AG09309 (cell line): ENCODE measurements at regions not wholly inside any gene's neighbourhood (a gene's known extent, or its start where the extent isn't known, plus 50 kb on each side); places are given as distances from the start of the nearest gene placed in this dataset.

Source experiments
- DNase-seq: peaks from one replicate; pipeline ENCODE4 v3.0.0-alpha.2; 2010; ENCODE audit warnings: low read depth
- H3K4me3 ChIP-seq: 2 replicates; pipeline ENCODE4 v1.5.1; 2011; ENCODE audit warnings: mild to moderate bottlenecking, low read depth, low read length, moderate library complexity; ENCODE audit not compliant: control insufficient read depth
- TF ChIP-seq, protein P1 (sequence below): IDR thresholded peaks from 2 replicates; pipeline ENCODE4 v1.5.1; 2011; ENCODE audit warnings: mild to moderate bottlenecking, low read depth, low read length, inconsistent platforms; ENCODE audit not compliant: insufficient read depth, control insufficient read depth; ENCODE audit errors: missing control alignments

DNA sequence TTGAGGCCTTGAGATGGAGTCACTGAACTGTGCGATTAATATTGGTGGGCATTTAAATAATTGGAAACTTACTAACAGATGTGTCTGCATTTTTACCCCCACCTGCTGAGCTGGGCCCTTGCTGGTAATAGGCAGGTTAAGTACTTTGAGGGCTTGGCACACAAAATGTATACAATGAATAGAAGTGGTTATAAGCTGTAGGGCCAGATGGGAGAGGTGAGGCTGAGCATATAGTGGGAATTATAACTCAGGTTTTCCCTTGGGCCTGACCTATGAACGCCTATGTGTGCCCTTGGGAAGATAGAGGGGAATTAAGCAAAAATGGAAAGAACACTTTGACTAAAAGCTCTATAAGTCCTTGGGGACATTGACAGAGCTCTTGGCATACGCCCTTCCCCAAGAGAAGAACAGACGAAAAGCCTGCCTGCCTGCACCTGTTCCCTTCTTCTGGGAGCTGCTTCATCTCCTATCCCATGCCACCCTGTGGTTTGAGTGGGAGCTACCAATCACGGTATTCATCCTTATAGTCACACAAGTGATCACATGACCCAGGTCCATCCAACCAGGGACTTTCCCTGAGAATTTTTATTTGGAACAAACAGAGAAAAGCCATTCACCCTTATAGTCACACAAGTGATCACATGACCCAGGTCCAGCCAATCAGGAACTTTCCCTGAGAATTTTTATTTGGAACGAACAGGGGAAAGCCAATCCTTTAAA, 260.7 kb upstream of the CSF3R start:
- DNase-seq: no peak
- TF ChIP-seq, protein P1, sequence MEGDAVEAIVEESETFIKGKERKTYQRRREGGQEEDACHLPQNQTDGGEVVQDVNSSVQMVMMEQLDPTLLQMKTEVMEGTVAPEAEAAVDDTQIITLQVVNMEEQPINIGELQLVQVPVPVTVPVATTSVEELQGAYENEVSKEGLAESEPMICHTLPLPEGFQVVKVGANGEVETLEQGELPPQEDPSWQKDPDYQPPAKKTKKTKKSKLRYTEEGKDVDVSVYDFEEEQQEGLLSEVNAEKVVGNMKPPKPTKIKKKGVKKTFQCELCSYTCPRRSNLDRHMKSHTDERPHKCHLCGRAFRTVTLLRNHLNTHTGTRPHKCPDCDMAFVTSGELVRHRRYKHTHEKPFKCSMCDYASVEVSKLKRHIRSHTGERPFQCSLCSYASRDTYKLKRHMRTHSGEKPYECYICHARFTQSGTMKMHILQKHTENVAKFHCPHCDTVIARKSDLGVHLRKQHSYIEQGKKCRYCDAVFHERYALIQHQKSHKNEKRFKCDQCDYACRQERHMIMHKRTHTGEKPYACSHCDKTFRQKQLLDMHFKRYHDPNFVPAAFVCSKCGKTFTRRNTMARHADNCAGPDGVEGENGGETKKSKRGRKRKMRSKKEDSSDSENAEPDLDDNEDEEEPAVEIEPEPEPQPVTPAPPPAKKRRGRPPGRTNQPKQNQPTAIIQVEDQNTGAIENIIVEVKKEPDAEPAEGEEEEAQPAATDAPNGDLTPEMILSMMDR: no peak
- no peak overlapping the region for H3K4me3 ChIP-seq

DNA sequence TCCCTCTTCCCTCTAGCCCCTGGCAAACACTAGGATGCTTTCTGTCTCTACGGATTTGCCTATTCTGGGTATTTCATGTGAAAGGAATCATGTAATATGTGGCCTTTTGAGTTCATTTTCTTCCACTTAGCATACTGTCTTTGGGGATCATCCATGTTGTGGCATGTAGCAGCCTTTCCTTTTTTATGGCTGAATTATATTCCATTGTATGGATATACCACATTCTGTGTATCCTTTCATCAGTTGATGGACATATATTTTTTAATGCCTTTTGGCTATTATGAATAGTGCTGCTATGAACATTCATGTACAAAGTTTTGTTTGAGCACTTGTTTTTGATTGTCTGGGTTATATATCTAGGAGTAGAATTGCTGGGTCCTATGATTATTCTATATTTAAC, 258.4 kb upstream of the CSF3R start:
- TF ChIP-seq, protein P1: no peak
- no peak for DNase-seq
- H3K4me3 ChIP-seq: no peak overlapping the region

DNA sequence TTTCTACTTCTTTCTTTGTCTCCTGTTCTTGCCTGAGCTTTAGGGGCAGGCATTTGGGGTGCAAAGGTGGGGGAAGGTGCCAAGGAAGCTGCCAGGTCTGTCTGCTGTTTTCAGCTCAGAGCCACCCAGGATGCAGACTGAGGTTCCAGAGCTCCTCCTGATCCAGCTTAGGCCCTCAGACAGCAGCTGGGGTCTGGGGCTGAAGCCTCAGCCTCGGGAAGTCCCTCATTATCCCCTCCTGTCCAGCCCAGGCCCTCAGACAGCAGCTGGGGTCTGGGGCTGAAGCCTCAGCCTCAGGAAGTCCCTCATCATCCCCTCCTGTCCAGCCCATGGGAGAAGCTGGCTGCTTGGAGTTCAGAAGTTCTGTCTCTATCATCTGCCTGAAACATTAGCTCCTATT, 257.7 kb upstream of the CSF3R start:
- no peak for DNase-seq
- TF ChIP-seq, protein P1: no peak
- no peak overlapping the region for H3K4me3 ChIP-seq

- DNase-seq: no peak
- TF ChIP-seq, protein P1: no peak
- no peak overlapping the region for H3K4me3 ChIP-seq
These were observed 257.1 kb upstream of the CSF3R start for GRCh38 chr1:36739703-36740289.

DNA sequence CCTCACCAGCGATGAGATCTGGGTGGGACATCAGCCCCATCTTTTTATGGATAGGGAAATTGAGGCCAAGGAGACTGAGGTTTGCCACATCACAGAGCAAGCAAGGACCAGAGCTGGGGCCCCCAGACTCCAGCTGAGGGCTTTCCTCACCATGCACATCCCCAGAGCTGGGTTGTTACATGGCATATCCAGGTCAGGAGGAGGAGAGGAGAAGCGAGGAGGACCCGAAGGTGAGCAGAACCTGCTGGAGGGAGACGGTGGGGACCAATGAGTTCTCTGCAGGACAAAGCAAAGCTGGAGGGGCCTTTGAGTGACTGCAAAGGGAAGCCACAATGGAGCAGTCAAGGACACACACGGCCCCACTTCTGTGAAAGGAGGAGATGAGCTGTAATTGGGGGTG, 255.5 kb upstream of the CSF3R start:
- H3K4me3 ChIP-seq: no peak overlapping the region
- TF ChIP-seq, protein P1: no peak
- DNase-seq: no peak

DNA sequence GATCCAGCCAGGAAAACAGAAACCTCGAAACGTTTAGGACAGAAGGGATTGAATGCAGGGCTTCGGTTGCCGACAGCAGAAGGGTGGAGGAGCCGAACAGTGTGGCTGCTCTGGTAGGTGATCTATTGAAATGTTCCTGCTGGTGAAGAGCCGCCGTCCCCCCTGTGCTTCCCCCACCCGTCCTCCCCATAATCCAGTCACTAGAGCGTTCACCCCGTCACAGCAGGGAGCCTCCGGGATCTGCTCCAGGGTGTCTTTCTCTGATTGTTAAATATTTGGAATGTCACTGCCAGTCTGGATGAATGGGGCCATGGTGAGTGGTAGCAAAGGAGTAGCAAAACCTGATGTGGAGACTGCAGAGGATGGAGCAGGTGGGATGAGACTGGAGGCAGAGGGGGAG, 255.1 kb upstream of the CSF3R start:
- H3K4me3 ChIP-seq: no peak overlapping the region
- TF ChIP-seq, protein P1: no peak
- DNase-seq: no peak
